ENCODE measurements at regions not wholly inside any gene's neighbourhood (a gene's known extent, or its start where the extent isn't known, plus 50 kb on each side); places are given as distances from the start of the nearest gene placed in this dataset.

GRCh38 chr18:45207328-45207727 is 407.9 kb upstream of the SLC14A2 start:
- no peak for TF ChIP-seq CTCF (IDR thresholded peaks at IDR 0.05; ENCODE audit: low read depth, low read length)
- TF ChIP-seq MAX (IDR thresholded peaks at IDR 0.05; ENCODE audit: low read depth, low read length), result no peak
- no peak for TF ChIP-seq POLR2A (IDR thresholded peaks at IDR 0.05; ENCODE audit: extremely low read depth, insufficient read length)
